ENCODE measurements at regions not wholly inside any gene's neighbourhood (a gene's known extent, or its start where the extent isn't known, plus 50 kb on each side); places are given as distances from the start of the nearest gene placed in this dataset.

DNA sequence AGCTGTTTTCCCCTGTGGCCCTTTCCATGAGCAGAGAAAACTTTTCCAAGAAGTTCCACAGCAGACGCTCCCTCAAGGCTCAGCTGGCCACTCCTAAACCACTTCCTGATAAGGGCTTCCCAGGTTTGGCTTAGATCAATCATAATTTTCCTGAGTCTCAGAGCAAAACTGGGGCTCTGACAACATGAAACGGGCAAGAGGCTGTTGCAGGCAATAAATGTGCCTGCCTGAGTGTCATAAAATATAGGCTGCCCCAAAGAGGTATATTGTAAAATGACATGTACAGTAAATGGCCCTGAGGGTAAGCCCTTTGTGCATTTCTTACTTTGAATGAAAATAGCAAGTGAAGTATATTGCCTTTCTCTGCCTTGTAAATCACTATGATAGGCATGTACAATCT is 105.6 kb upstream of the UXS1 start:
- H3K4me3 Mint-ChIP-seq = no peak overlapping the region
- H3K4me1 Mint-ChIP-seq (ENCODE audit: unreplicated experiment) = no peaks in the 10 kb centered on the region

GRCh38 chr2:106296182-106296815 is 102.2 kb upstream of the UXS1 start:
- Mint-ChIP-seq H3K4me1 (ENCODE audit: unreplicated experiment) (no peaks in the 10 kb centered on the region), H3K27me3 (no peaks in the 10 kb centered on the region), H3K36me3 (peaks cover 3% of the 10 kb centered on the region), H3K4me3 (no peak overlapping the region), H3K9me3 (peaks cover 3% of the 10 kb centered on the region), H3K27ac (no peak overlapping the region)
- DNase-seq (ENCODE audit: extremely low spot score, unreplicated experiment) = no peak
- no peak for TF ChIP-seq CTCF (conservative IDR thresholded peaks at IDR 0.05)

More for the DNA sequence above, 105.6 kb upstream of the UXS1 start:
- peaks cover 3% of the 10 kb centered on the region for H3K36me3 Mint-ChIP-seq
- no peak overlapping the region for H3K27ac Mint-ChIP-seq
- no peak for DNase-seq (ENCODE audit: extremely low spot score, unreplicated experiment)
- TF ChIP-seq CTCF (conservative IDR thresholded peaks at IDR 0.05) = no peak
- H3K9me3 Mint-ChIP-seq = peaks cover 5% of the 10 kb centered on the region
- H3K27me3 Mint-ChIP-seq = no peaks in the 10 kb centered on the region

DNA sequence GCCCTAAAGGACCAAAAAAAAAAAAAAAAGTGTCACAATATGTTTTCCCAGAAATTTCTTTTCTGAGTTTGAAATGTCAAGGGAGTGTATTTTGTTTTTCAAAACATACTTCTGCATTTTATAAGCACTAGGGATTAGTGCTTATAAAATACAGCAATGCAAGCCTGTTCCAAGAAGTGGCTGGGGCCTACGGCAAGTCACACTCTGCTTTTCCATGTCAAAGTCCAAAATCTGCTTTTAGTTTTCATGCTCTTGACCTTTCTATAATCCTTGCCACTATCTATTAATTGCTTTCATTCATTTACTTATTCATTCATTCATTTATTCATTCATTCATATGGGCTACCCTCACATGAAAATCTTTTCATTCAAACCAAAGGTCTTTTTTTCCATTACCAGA is 100.1 kb upstream of the UXS1 start:
- Mint-ChIP-seq H3K27me3 (no peaks in the 10 kb centered on the region), H3K27ac (no peak overlapping the region), H3K4me1 (ENCODE audit: unreplicated experiment) (no peaks in the 10 kb centered on the region), H3K4me3 (no peak overlapping the region), H3K36me3 (peaks cover 3% of the 10 kb centered on the region), H3K9me3 (peaks cover 3% of the 10 kb centered on the region)
- no peak for DNase-seq (ENCODE audit: extremely low spot score, unreplicated experiment)
- no peak for TF ChIP-seq CTCF (conservative IDR thresholded peaks at IDR 0.05)

DNA sequence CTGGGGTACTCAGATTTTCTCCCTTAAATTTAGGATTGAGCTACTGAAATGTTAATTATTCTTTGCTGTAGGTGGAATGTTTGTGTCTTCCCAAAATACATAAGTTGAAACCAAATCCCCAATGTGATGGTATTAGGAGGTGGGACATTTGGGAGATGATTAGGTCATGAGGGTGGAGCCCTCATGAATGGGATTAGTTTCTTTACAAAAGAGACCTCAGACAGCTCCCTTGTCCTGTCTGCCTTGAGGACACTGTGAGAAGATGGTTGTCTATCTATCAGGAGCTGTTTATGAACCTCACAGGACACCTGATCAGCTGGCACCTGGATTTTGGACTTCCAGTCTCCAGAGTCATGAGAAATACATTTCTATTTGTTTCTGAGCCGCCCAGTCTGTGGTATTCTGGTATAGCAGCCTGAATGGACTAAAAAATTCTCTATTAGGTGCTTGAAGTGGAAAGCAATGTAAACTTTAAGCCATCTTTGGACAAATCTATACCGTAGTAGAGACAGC is 99.2 kb upstream of the UXS1 start:
- no peak for TF ChIP-seq CTCF (conservative IDR thresholded peaks at IDR 0.05)
- DNase-seq (ENCODE audit: extremely low spot score, unreplicated experiment) = no peak
- Mint-ChIP-seq H3K9me3 (peaks cover 3% of the 10 kb centered on the region), H3K4me1 (ENCODE audit: unreplicated experiment) (no peaks in the 10 kb centered on the region), H3K36me3 (peaks cover 3% of the 10 kb centered on the region), H3K27ac (no peak overlapping the region), H3K27me3 (no peaks in the 10 kb centered on the region), H3K4me3 (no peak overlapping the region)

GRCh38 chr2:106292627-106293026 is 98.5 kb upstream of the UXS1 start:
- Mint-ChIP-seq H3K27me3 (no peaks in the 10 kb centered on the region), H3K27ac (no peak overlapping the region), H3K9me3 (no peaks in the 10 kb centered on the region), H3K36me3 (no peaks in the 10 kb centered on the region), H3K4me1 (ENCODE audit: unreplicated experiment) (no peaks in the 10 kb centered on the region), H3K4me3 (no peak overlapping the region)
- no peak for TF ChIP-seq CTCF (conservative IDR thresholded peaks at IDR 0.05)
- no peak for DNase-seq (ENCODE audit: extremely low spot score, unreplicated experiment)
